K562 (cell line): ENCODE measurements at regions not wholly inside any gene's neighbourhood (a gene's known extent, or its start where the extent isn't known, plus 50 kb on each side); places are given as distances from the start of the nearest gene placed in this dataset.

Experiments used
- ATAC-seq: fragments of 200-7000 bp; cut with Tn5 transposase; 3 replicates; pipeline ENCODE4 v1.9.1; 2020; ENCODE audit warnings: moderate library complexity
- BruUV-seq: library from RNA; stranded (reverse); fragments of 400-500 nt; replicated peaks from 2 replicates; lab custom pipeline; 2021; lab: Mats Ljungman, UMichigan
- CTCF ChIA-PET: fragments of 300-600 bp; formaldehyde crosslinking; extraction: SDS; loops from one replicate; lab custom pipeline; 2021; ENCODE audit warnings: low intra/inter-chr PET ratio; lab: Yijun Ruan, JAX
- POLR2A ChIA-PET: fragments of 300-600, 350-650 bp; sonication (Branson Sonifier 250); formaldehyde crosslinking; extraction: SDS; loops from one replicate; lab custom pipeline; 2021; ENCODE audit warnings: antibody characterized with exemption, inconsistent platforms; lab: Yijun Ruan, JAX
- DNase-seq, 4 experiments: peaks; one replicate each; pipeline versions ENCODE4 v3.0.0 to v3.0.0-alpha.2; 2011 to 2018; ENCODE audit warnings: low spot score in 3 of 4, mixed read lengths in 3 of 4; ENCODE audit errors: extremely low read depth in 1 of 4
- FAIRE-seq: peaks from 2 replicates; lab custom pipeline; 2011; peaks lifted over from hg19 to GRCh38; lab: Jason Lieb, UNC
- H2AFZ ChIP-seq: 2 replicates; pipeline ENCODE4 v1.6.0; 2011; ENCODE audit warnings: low read depth, low read length, control low read depth, inconsistent platforms
- H3K27ac ChIP-seq: fragments of 200-600 bp; 3 replicates; pipeline ENCODE4 v1.8.0; 2011; ENCODE audit warnings: low read depth, mild to moderate bottlenecking, control low read depth, inconsistent platforms, low read length, moderate library complexity, mixed read lengths; ENCODE audit errors: extremely low read depth
- H3K27me3 ChIP-seq, 2 experiments: fragments of 300-600 bp in 1 of 2; 2 replicates in 1 of 2; 3 replicates in 1 of 2; pipeline versions ENCODE4 v1.6.0 to v1.8.0; 2011; ENCODE audit warnings: inconsistent platforms in 2 of 2, low read length in 2 of 2, mild to moderate bottlenecking in 1 of 2, mixed read lengths in 1 of 2, moderate library complexity in 1 of 2; ENCODE audit not compliant: control insufficient read depth in 2 of 2, insufficient read depth in 2 of 2
- H3K36me3 ChIP-seq: fragments of 300-600 bp; 3 replicates; pipeline ENCODE4 v1.8.0; 2011; ENCODE audit warnings: mild to moderate bottlenecking, low read length, inconsistent platforms; ENCODE audit not compliant: control insufficient read depth, insufficient read depth
- H3K4me1 ChIP-seq, 2 experiments: fragments of 200-600 bp in 1 of 2; replicated peaks in 1 of 2; 2 replicates in 1 of 2; 3 replicates in 1 of 2; pipeline versions ENCODE4 v1.5.1 to v1.8.0; 2011; ENCODE audit warnings: inconsistent platforms in 2 of 2, low read length in 2 of 2, mild to moderate bottlenecking in 1 of 2, mixed read lengths in 1 of 2, moderate library complexity in 1 of 2; ENCODE audit not compliant: control insufficient read depth in 2 of 2, insufficient read depth in 2 of 2
- H3K4me2 ChIP-seq: 2 replicates; pipeline ENCODE4 v1.6.1; 2011; ENCODE audit warnings: low read length, control low read depth, inconsistent platforms, mixed read lengths; ENCODE audit not compliant: insufficient read depth
- H3K4me3 ChIP-seq: fragments of 200-600 bp; sonication (generic), shearing (Covaris generic); 2 replicates; pipeline ENCODE4 v1.5.1; 2016; ENCODE audit warnings: control low read depth, inconsistent platforms
- H3K79me2 ChIP-seq: fragments of 200-600 bp; 3 replicates; pipeline ENCODE4 v1.8.0; 2011; ENCODE audit warnings: low read length, inconsistent platforms; ENCODE audit not compliant: control insufficient read depth, insufficient read depth
- H3K9ac ChIP-seq, 2 experiments: 2 replicates each; pipeline versions ENCODE4 v1.6.0 to v1.6.1; 2011; ENCODE audit warnings: low read depth in 2 of 2, low read length in 2 of 2, control low read depth in 1 of 2, inconsistent platforms in 1 of 2, mild to moderate bottlenecking in 1 of 2, mixed read lengths in 1 of 2; ENCODE audit not compliant: insufficient read depth in 1 of 2
- H3K9me1 ChIP-seq: one replicate; pipeline ENCODE4 v1.6.0; 2011; ENCODE audit warnings: inconsistent platforms, mild to moderate bottlenecking, low read length, moderate library complexity; ENCODE audit not compliant: control insufficient read depth, insufficient read depth
- H3K9me3 ChIP-seq: replicated peaks from 2 replicates; pipeline ENCODE4 v1.5.1; 2011; ENCODE audit warnings: low read depth, low read length, inconsistent platforms; ENCODE audit not compliant: control insufficient read depth, insufficient read depth
- H4K20me1 ChIP-seq: replicated peaks from 2 replicates; pipeline ENCODE4 v1.6.1; 2011; ENCODE audit warnings: low read length, inconsistent platforms, mixed read lengths; ENCODE audit not compliant: control insufficient read depth, insufficient read depth
- MAFG ChIP-seq: fragments of 450-650 bp; conservative IDR thresholded peaks from 2 replicates; pipeline ENCODE4 v1.6.1; 2016; ENCODE audit warnings: missing genetic modification characterization, missing compliant biosample characterization
- SRF ChIP-seq, 2 experiments: fragments of 250-450, 450-650 bp in 1 of 2; sonication (Bioruptor Pico) in 1 of 2; sonication (generic) in 1 of 2; formaldehyde crosslinking; IDR thresholded peaks; 2 replicates each; pipeline versions ENCODE4 v1.5.0 to v1.5.1; 2020 to 2022; ENCODE audit warnings: mild to moderate bottlenecking in 1 of 2, missing genetic modification reagents in 1 of 2
- WGBS: fragments of 100-300 bp; shearing (Covaris generic); methylation state at CpG from one replicate; pipeline ENCODE4 v1.1.6; 2016; ENCODE audit warnings: low coverage, mixed read lengths; ENCODE audit not compliant: insufficient coverage; ENCODE audit errors: missing lambda C conversion rate; 5-methylcytosine and 5-hydroxymethylcytosine counted together
- in situ Hi-C: fragments of 300-500 bp; cut with MboI; formaldehyde crosslinking; loops from 4 replicates; pipeline ENCODE4 v1.15.0; 2018; ENCODE audit warnings: inconsistent platforms, mixed read lengths
- intact Hi-C: fragments of 100-400 bp; cut with micrococcal nuclease; formaldehyde crosslinking; loops from 2 replicates; pipeline ENCODE4 v1.14.2; 2022

DNA sequence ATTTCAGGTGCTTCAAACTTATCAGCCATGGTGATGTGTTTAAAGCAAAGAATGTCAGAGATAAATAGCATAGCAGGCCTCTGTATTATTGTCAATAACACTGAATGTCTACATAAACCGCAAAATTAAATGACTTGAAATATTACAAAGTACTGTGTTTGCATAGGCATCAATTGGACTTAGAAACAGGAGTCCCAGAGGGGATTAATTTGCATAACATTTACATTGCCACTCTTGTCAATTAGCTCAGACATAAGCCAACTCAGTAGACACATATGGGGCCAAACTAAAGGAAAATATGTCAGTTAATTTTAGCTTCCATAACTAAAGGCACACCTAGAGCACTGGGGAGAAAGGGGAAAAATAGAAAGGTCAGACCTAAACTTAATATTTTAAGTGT, 814.5 kb upstream of the NEGR1 start:
- CTCF ChIA-PET, result no interaction called here

DNA sequence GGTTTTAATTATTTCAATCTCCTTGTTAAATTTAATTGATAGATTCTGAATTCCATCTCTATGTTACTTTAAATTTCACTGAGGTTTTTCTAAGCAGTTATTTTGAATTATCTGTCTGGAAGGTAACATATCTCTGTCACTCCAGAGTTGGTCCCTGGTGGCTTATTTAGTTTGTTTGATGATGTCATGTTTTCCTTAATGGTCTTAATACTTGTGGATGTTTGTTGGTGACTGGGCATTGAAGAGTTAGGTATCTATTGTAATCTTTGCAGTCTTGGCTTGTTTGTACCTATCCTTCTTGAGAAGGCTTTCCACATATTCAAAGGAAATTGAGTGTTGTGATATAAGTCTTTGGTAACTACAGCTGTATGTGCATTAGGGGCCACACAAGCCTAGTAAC, 810.0 kb upstream of the NEGR1 start:
- FAIRE-seq, result no peak
- no peak for TF ChIP-seq SRF (CRISPR knock-in tag; IDR thresholded peaks at IDR 0.05)
- H3K27me3 ChIP-seq, result no peaks in the 10 kb centered on the region
- H3K27ac ChIP-seq, result no peak overlapping the region
- ChIA-PET CTCF (no interaction called here), POLR2A (no interaction called here)
- ATAC-seq, result no peak
- no TSS peak for BruUV-seq
- no peaks in the 10 kb centered on the region for H3K9me3 ChIP-seq
- no peak overlapping the region for H3K9ac ChIP-seq
- H3K79me2 ChIP-seq, result no peaks in the 10 kb centered on the region
- no peak overlapping the region for H3K4me2 ChIP-seq
- H3K9me1 ChIP-seq, result no peaks in the 10 kb centered on the region
- in situ Hi-C loops (no loop called here), intact Hi-C loops (no loop called here)
- no peaks in the 10 kb centered on the region for H4K20me1 ChIP-seq
- H3K4me1 ChIP-seq, result no peaks in the 10 kb centered on the region
- no peak overlapping the region for H2AFZ ChIP-seq
- no peak for DNase-seq
- no peaks in the 10 kb centered on the region for H3K36me3 ChIP-seq
- H3K4me3 ChIP-seq, result no peak overlapping the region

More for the DNA sequence above, 814.5 kb upstream of the NEGR1 start:
- Histone ChIP-seq H3K4me2 (no peak overlapping the region), H3K4me3 (no peak overlapping the region), H2AFZ (no peak overlapping the region), H3K27me3 (no peaks in the 10 kb centered on the region), H3K4me1 (no peaks in the 10 kb centered on the region), H3K9me3 (no peaks in the 10 kb centered on the region), H3K9ac (no peak overlapping the region), H3K27ac (no peak overlapping the region), H3K9me1 (no peaks in the 10 kb centered on the region), H3K36me3 (no peaks in the 10 kb centered on the region), H3K79me2 (no peaks in the 10 kb centered on the region), H4K20me1 (no peaks in the 10 kb centered on the region)
- no peak for DNase-seq
- POLR2A ChIA-PET, result no interaction called here
- BruUV-seq, result no TSS peak
- TF ChIP-seq MAFG (tag), result no peak
- in situ Hi-C loops, result no loop called here
- intact Hi-C loops, result no loop called here
- FAIRE-seq, result no peak
- no peak for ATAC-seq
- WGBS, result 0% methylated on average over 1 of the region's 1 CpG
